ENCODE measurements at regions not wholly inside any gene's neighbourhood (a gene's known extent, or its start where the extent isn't known, plus 50 kb on each side); places are given as distances from the start of the nearest gene placed in this dataset.

GRCh38 chr1:213683529-213683928 lies 304.2 kb upstream of the PROX1 start:
- Histone ChIP-seq H3K4me3 (no peak overlapping the region), H3K36me3 (no peaks in the 10 kb centered on the region), H3K9me3 (no peaks in the 10 kb centered on the region), H3K27me3 (no peaks in the 10 kb centered on the region), H3K4me1 (peaks cover 0 to 33% (median 16%) of the 10 kb centered on the region in 4 donors), H3K27ac (peak overlapping the region in 2 of 4 donors; percentile 35 to 51)
- no peak for TF ChIP-seq POLR2A (IDR thresholded peaks at IDR 0.05)
- TF ChIP-seq CTCF (IDR thresholded peaks at IDR 0.05): no peak
- no peak for TF ChIP-seq EP300 (IDR thresholded peaks at IDR 0.05; ENCODE audit: low read depth)
- no peak for TF ChIP-seq POLR2AphosphoS5 (IDR thresholded peaks at IDR 0.05)
- 39 to 40% methylated on average over 3 to 7 of the region's 7 CpGs for WGBS, 2 donors (ENCODE audit: low coverage in 1 of 2)
- intact Hi-C loops (cut with DNase I; ENCODE audit: low total_unique reads) (no loop called here), in situ Hi-C loops (cut with MboI; ENCODE audit: low pct_ligation_motif_present in 1 of 4, low pct_unique_long_range_greater_than_20kb in 1 of 4, low sequenced_read_pairs in 3 of 4) (no loop called here)
- DNase-seq: peak; percentile 53

- in situ Hi-C loops (cut with MboI; ENCODE audit: low pct_ligation_motif_present in 1 of 4, low pct_unique_long_range_greater_than_20kb in 1 of 4, low sequenced_read_pairs in 3 of 4): no loop called here
- WGBS, 2 donors (ENCODE audit: low coverage in 1 of 2): 97% methylated on average over 3 of the region's 3 CpGs; no CpG with 5 or more reads in 1 of the 2 donors
Observed at GRCh38 chr1:213684454-213684853, 303.3 kb upstream of the PROX1 start.

GRCh38 chr1:213685992-213686582 lies 301.7 kb upstream of the PROX1 start:
- DNase-seq: no peak
- peak overlapping the region; percentile 16 to 63 (median 52) for H3K27ac ChIP-seq
- no peaks in the 10 kb centered on the region for H3K9me3 ChIP-seq
- H3K36me3 ChIP-seq: no peaks in the 10 kb centered on the region
- intact Hi-C loops (cut with DNase I; ENCODE audit: low total_unique reads) (no loop called here), in situ Hi-C loops (cut with MboI; ENCODE audit: low pct_ligation_motif_present in 1 of 4, low pct_unique_long_range_greater_than_20kb in 1 of 4, low sequenced_read_pairs in 3 of 4) (no loop called here)
- H3K4me3 ChIP-seq: no peak overlapping the region
- H3K27me3 ChIP-seq: no peaks in the 10 kb centered on the region
- TF ChIP-seq CTCF (IDR thresholded peaks at IDR 0.05): no peak
- no peak for TF ChIP-seq EP300 (IDR thresholded peaks at IDR 0.05; ENCODE audit: low read depth)
- no peak for TF ChIP-seq POLR2AphosphoS5 (IDR thresholded peaks at IDR 0.05)
- TF ChIP-seq POLR2A (IDR thresholded peaks at IDR 0.05): no peak
- 46 to 80% methylated on average over 1 to 2 of the region's 2 CpGs for WGBS, 2 donors (ENCODE audit: low coverage in 1 of 2)
- H3K4me1 ChIP-seq: peaks cover 0 to 54% (median 19%) of the 10 kb centered on the region in 4 donors

More at GRCh38 chr1:213684454-213684853, 303.3 kb upstream of the PROX1 start:
- H3K4me1 ChIP-seq: peaks cover 0 to 39% (median 16%) of the 10 kb centered on the region in 4 donors
- TF ChIP-seq EP300 (IDR thresholded peaks at IDR 0.05; ENCODE audit: low read depth) (no peak), POLR2A (IDR thresholded peaks at IDR 0.05) (no peak), CTCF (IDR thresholded peaks at IDR 0.05) (no peak), POLR2AphosphoS5 (IDR thresholded peaks at IDR 0.05) (no peak)
- no peaks in the 10 kb centered on the region for H3K36me3 ChIP-seq
- intact Hi-C loops (cut with DNase I; ENCODE audit: low total_unique reads): no loop called here
- DNase-seq: no peak
- H3K9me3 ChIP-seq: no peaks in the 10 kb centered on the region
- H3K4me3 ChIP-seq: no peak overlapping the region
- no peak overlapping the region for H3K27ac ChIP-seq
- H3K27me3 ChIP-seq: no peaks in the 10 kb centered on the region

- WGBS, 2 donors (ENCODE audit: low coverage in 1 of 2): 85% methylated on average over 3 of the region's 3 CpGs
- H3K27me3 ChIP-seq: no peaks in the 10 kb centered on the region
Observed at GRCh38 chr1:213686983-213687382, 300.8 kb upstream of the PROX1 start.

More at GRCh38 chr1:213686983-213687382, 300.8 kb upstream of the PROX1 start:
- TF ChIP-seq EP300 (IDR thresholded peaks at IDR 0.05; ENCODE audit: low read depth) (no peak), CTCF (IDR thresholded peaks at IDR 0.05) (no peak), POLR2AphosphoS5 (IDR thresholded peaks at IDR 0.05) (no peak), POLR2A (IDR thresholded peaks at IDR 0.05) (no peak)
- peaks cover 3 to 63% (median 21%) of the 10 kb centered on the region in 4 donors for H3K4me1 ChIP-seq
- no peak overlapping the region for H3K4me3 ChIP-seq
- intact Hi-C loops (cut with DNase I; ENCODE audit: low total_unique reads) (no loop called here), in situ Hi-C loops (cut with MboI; ENCODE audit: low pct_ligation_motif_present in 1 of 4, low pct_unique_long_range_greater_than_20kb in 1 of 4, low sequenced_read_pairs in 3 of 4) (no loop called here)
- H3K36me3 ChIP-seq: no peaks in the 10 kb centered on the region
- DNase-seq: no peak
- H3K27ac ChIP-seq: peak overlapping the region in 3 of 4 donors; percentile 16 to 63 (median 51)
- H3K9me3 ChIP-seq: no peaks in the 10 kb centered on the region
